Activated CD4-positive, alpha-beta memory T cell treated with anti-CD3 and anti-CD28 coated beads, Interleukin-2, amount 10 ng/mL, durations not matched to agents 7 days and 5 days (primary cell): ENCODE measurements at regions not wholly inside any gene's neighbourhood (a gene's known extent, or its start where the extent isn't known, plus 50 kb on each side); places are given as distances from the start of the nearest gene placed in this dataset.

Source experiments
- CTCF ChIA-PET: fragments of 350-600 bp; sonication (Branson Sonifier 250); formaldehyde crosslinking; loops from one replicate; lab custom pipeline; 2021; ENCODE audit warnings: antibody characterized with exemption, inconsistent platforms; lab: Charles Lee
- POLR2A ChIA-PET: fragments of 350-600 bp; sonication (Branson Sonifier 250); formaldehyde crosslinking; loops from one replicate; lab custom pipeline; 2021; ENCODE audit warnings: antibody characterized with exemption; lab: Charles Lee
- DNase-seq: peaks from one replicate; pipeline ENCODE4 v3.0.0-alpha.2; 2020
- H3K27ac Mint-ChIP-seq: one replicate; pipeline ENCODE4 v1.8.0; 2021; ENCODE audit warnings: mild to moderate bottlenecking, mixed read lengths
- H3K27me3 Mint-ChIP-seq: one replicate; pipeline ENCODE4 v1.8.0; 2021; ENCODE audit warnings: mixed read lengths
- H3K36me3 Mint-ChIP-seq: one replicate; pipeline ENCODE4 v1.8.0; 2021; ENCODE audit warnings: low read depth, mixed read lengths
- H3K4me1 Mint-ChIP-seq: one replicate; pipeline ENCODE4 v1.8.0; 2021; ENCODE audit warnings: mixed read lengths
- H3K4me3 Mint-ChIP-seq: one replicate; pipeline ENCODE4 v1.8.0; 2021; ENCODE audit warnings: mild to moderate bottlenecking, mixed read lengths
- H3K9me3 Mint-ChIP-seq: one replicate; pipeline ENCODE4 v1.8.0; 2021; ENCODE audit warnings: mixed read lengths

DNA sequence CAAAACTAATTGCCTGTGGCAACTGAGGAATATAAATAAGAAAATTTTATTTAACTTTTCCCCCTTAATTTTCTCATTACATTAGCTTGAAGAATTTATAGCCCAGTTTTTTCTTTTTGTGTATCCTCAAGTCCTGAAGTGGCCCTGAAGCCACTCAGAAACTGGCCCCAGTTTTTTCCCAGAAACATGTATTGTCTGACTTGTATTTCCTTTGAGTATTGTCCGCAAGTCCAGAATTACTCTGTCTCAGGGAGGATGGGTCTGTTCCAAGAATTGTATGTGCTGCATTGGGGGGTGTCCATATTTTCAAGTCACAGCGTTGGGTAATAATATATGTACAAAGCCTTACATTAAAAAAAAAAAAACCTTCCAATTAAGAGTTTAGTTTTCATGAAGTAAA lies 149.7 kb upstream of the IL12A start:
- POLR2A ChIA-PET: no interaction called here
- H3K36me3 Mint-ChIP-seq: no peaks in the 10 kb centered on the region

DNA sequence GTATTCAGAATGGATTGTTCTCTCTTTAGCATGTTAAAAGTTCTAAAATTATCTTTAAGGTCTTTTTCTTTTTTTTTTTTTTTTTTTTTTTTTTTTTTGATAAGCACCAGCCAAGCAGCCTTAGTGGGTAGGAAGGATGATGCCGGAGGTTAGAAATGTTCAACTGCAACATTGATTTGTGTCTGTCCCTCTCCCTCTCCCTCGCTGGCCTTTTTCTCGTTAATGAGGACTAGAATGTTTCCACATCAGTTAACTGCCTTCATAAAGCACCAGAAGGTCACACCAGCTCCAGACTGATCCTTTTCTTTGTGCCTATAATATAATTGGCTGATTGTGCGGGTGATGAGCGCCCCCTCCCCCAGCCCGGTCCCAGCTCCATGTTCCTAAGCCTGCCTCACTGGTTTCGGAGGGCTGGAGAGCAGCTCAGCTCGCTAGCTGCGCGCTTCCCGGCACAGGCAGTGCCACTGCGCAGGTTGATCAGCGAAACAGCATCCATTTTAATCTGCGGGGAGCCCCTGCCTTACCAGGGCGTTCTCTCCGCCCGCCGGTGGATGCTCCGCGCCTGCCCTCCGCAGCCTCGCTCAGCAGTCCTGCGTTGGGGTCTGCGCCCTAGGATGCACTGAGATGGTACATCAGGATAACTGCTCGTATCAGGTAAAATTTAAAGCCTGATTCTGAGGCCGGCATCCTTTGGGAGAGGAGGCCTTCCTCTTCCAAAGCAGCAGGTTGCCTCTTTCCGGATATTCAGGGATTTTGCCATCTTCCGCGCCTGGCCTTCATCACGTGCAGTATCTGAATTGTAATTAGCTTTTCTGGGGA lies 148.9 kb upstream of the IL12A start, which contains the start of gene SCHIP1:
TSS of gene SCHIP1 (plus strand) at position 301 of the 819 bp plus-strand sequence.
- no peak for DNase-seq
- POLR2A ChIA-PET: no interaction called here
- no peak within 1 kb of the TSS for H3K4me3 Mint-ChIP-seq
- H3K27ac Mint-ChIP-seq: no peak within 1 kb of the TSS
- no peaks in the 10 kb centered on the region for H3K4me1 Mint-ChIP-seq
- H3K9me3 Mint-ChIP-seq: no peaks in the 10 kb centered on the region
- H3K27me3 Mint-ChIP-seq: peaks cover 31% of the 10 kb centered on the region
- no peaks in the 10 kb centered on the region for H3K36me3 Mint-ChIP-seq
- CTCF ChIA-PET: no interaction called here

More for the DNA sequence above, 149.7 kb upstream of the IL12A start:
- Mint-ChIP-seq H3K27me3 (peaks cover 30% of the 10 kb centered on the region), H3K27ac (no peak overlapping the region), H3K9me3 (no peaks in the 10 kb centered on the region), H3K4me3 (no peak overlapping the region), H3K4me1 (no peaks in the 10 kb centered on the region)
- no peak for DNase-seq
- CTCF ChIA-PET: interaction anchor here (0.7 kb wide), 1 partner anchor 11 kb away, joined by 3 read pairs; no protein-coding TSS in a partner anchor

- no peak for DNase-seq
- no peaks in the 10 kb centered on the region for H3K36me3 Mint-ChIP-seq
- H3K4me1 Mint-ChIP-seq: no peaks in the 10 kb centered on the region
- ChIA-PET POLR2A (no interaction called here), CTCF (interaction anchor here (0.5 kb wide), 1 partner anchor 154 kb away, joined by 3 read pairs; no protein-coding TSS in a partner anchor)
- H3K27ac Mint-ChIP-seq: no peak overlapping the region
- H3K27me3 Mint-ChIP-seq: peaks cover 33% of the 10 kb centered on the region
- no peaks in the 10 kb centered on the region for H3K9me3 Mint-ChIP-seq
- no peak overlapping the region for H3K4me3 Mint-ChIP-seq
Measured at GRCh38 chr3:159840703-159841299, 147.8 kb upstream of the IL12A start.

DNA sequence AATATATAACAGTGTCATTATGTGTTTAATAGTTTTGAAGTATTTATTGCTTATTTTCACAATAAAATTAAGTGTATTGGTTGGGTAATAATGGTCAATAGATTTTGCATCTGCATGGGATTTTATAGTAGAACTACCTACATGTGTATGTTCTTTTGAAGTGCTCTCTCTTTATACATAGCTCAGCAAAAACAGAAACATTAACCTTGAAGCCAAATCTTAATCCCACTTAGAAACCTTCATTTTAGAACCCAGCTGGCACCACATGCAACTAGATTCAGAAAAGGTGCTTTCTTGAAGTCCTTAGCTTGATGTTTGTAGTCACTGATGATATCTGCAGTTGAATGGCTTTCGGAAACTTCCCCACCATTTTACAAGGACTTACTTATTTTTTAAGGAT lies 146.9 kb upstream of the IL12A start:
- ChIA-PET CTCF (interaction anchor here (0.5 kb wide), 1 partner anchor 153 kb away, joined by 3 read pairs; no protein-coding TSS in a partner anchor), POLR2A (no interaction called here)
- Mint-ChIP-seq H3K4me3 (no peak overlapping the region), H3K36me3 (no peaks in the 10 kb centered on the region), H3K27ac (no peak overlapping the region), H3K9me3 (no peaks in the 10 kb centered on the region), H3K27me3 (peaks cover 33% of the 10 kb centered on the region), H3K4me1 (no peaks in the 10 kb centered on the region)
- DNase-seq: no peak

GRCh38 chr3:159843840-159844730 lies 144.6 kb upstream of the IL12A start:
- POLR2A ChIA-PET: no interaction called here
- CTCF ChIA-PET: interaction anchor here (1.0 kb wide), 1 partner anchor 17 kb away, joined by 5 read pairs; no protein-coding TSS in a partner anchor
- no peak overlapping the region for H3K27ac Mint-ChIP-seq
- no peak overlapping the region for H3K4me3 Mint-ChIP-seq
- H3K27me3 Mint-ChIP-seq: peaks cover 31% of the 10 kb centered on the region
- no peak for DNase-seq
- H3K36me3 Mint-ChIP-seq: no peaks in the 10 kb centered on the region
- H3K4me1 Mint-ChIP-seq: no peaks in the 10 kb centered on the region
- no peaks in the 10 kb centered on the region for H3K9me3 Mint-ChIP-seq

GRCh38 chr3:159844801-159845261 lies 143.8 kb upstream of the IL12A start:
- peaks cover 28% of the 10 kb centered on the region for H3K27me3 Mint-ChIP-seq
- no peak for DNase-seq
- no peaks in the 10 kb centered on the region for H3K4me1 Mint-ChIP-seq
- H3K9me3 Mint-ChIP-seq: no peaks in the 10 kb centered on the region
- ChIA-PET CTCF (no interaction called here), POLR2A (no interaction called here)
- H3K36me3 Mint-ChIP-seq: no peaks in the 10 kb centered on the region
- no peak overlapping the region for H3K27ac Mint-ChIP-seq
- H3K4me3 Mint-ChIP-seq: no peak overlapping the region

DNA sequence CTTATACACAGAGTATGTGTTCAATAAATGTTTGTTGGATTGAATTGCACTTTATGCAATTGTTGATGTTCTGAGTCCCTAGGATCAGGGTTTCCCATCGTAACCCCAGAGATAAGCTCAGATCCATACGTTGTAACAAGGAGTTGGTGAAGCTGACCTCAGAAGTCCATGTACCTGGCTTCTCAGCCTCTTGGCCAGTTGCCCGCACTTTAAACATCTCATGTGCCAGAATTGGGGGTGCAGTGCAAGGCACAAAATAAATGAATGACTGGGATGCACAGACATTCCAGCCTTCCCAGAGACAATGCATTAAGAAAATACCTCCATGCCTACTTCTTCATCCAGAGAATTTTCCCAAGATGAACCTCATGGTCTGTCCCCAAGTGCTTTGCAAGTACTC lies 142.9 kb upstream of the IL12A start:
- Mint-ChIP-seq H3K27me3 (peaks cover 23% of the 10 kb centered on the region), H3K9me3 (no peaks in the 10 kb centered on the region), H3K4me3 (no peak overlapping the region), H3K27ac (no peak overlapping the region), H3K36me3 (no peaks in the 10 kb centered on the region), H3K4me1 (no peaks in the 10 kb centered on the region)
- no peak for DNase-seq
- ChIA-PET CTCF (no interaction called here), POLR2A (no interaction called here)

- POLR2A ChIA-PET: no interaction called here
- H3K27ac Mint-ChIP-seq: no peak overlapping the region
- H3K4me3 Mint-ChIP-seq: no peak overlapping the region
- H3K4me1 Mint-ChIP-seq: no peaks in the 10 kb centered on the region
- H3K9me3 Mint-ChIP-seq: no peaks in the 10 kb centered on the region
- DNase-seq: no peak
- CTCF ChIA-PET: no interaction called here
- H3K36me3 Mint-ChIP-seq: no peaks in the 10 kb centered on the region
- H3K27me3 Mint-ChIP-seq: peaks cover 20% of the 10 kb centered on the region
Measured at GRCh38 chr3:159846255-159846654, 142.4 kb upstream of the IL12A start.

DNA sequence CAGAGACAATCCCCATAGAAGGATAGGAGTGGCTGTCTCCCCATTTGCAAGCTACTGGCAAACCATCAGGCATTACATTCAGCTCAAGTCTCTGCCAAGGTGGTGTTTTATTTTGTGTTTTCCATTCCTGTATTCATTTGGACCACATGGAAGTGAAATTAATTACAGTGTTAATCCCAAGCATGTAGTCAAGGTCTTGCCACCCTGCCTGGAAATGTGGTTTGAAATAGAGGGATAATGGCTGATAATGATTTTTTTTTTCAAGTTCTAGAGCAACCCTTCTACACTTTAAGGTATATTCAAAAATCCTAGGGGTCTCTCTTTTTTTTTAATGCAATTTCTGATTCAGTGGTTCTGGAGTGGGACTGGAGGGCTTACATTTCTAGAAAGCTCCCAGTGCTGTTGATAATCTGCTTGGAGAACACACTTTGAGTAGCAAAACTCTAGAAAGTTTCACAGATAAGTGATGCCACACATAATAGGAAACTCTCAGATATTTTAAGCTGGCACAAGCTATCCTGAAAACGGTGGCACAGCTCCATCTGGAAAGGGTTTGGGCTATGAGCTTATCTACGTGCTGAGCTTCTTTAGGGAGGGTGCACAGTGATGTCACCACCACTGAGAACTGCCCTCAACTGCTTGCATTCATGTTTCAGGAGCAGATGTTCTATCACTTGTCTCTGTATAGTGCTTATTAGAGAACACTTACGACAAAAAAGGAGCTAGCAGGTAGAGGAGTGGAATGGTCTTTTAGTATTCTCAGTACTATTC lies 140.1 kb upstream of the IL12A start:
- no peaks in the 10 kb centered on the region for H3K4me1 Mint-ChIP-seq
- H3K9me3 Mint-ChIP-seq: no peaks in the 10 kb centered on the region
- DNase-seq: no peak
- no peak overlapping the region for H3K4me3 Mint-ChIP-seq
- H3K27me3 Mint-ChIP-seq: peaks cover 21% of the 10 kb centered on the region
- H3K27ac Mint-ChIP-seq: no peak overlapping the region
- CTCF ChIA-PET: interaction anchor here (1.7 kb wide), 1 partner anchor 36 kb away, joined by 6 read pairs; no protein-coding TSS in a partner anchor
- no peaks in the 10 kb centered on the region for H3K36me3 Mint-ChIP-seq
- POLR2A ChIA-PET: no interaction called here

DNA sequence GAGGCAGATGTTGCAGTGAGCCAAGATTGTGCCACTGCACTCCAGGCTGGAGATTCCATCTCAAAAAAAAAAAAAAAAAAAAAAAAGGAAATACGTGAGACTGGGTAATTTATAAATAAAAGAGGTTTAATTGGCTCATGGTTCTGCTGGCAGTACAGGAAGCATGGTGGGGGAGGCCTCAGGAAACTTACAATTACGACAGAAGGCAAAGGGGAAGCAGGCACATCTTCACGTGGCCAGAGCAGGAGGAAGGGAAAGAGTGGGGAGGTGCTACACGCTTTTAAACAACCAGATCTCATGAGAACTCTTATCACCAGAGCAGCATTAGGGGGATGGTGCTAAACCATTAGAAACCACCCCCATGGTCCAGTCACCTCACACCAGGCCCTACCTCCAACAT lies 138.2 kb upstream of the IL12A start:
- no peaks in the 10 kb centered on the region for H3K9me3 Mint-ChIP-seq
- H3K4me3 Mint-ChIP-seq: no peak overlapping the region
- CTCF ChIA-PET: interaction anchor here (1.7 kb wide), 1 partner anchor 35 kb away, joined by 6 read pairs; no protein-coding TSS in a partner anchor
- no peak overlapping the region for H3K27ac Mint-ChIP-seq
- peaks cover 23% of the 10 kb centered on the region for H3K27me3 Mint-ChIP-seq
- no peaks in the 10 kb centered on the region for H3K4me1 Mint-ChIP-seq
- POLR2A ChIA-PET: no interaction called here
- DNase-seq: no peak
- no peaks in the 10 kb centered on the region for H3K36me3 Mint-ChIP-seq

GRCh38 chr3:159852266-159852665 lies 136.4 kb upstream of the IL12A start:
- no peak for DNase-seq
- H3K4me3 Mint-ChIP-seq: no peak overlapping the region
- H3K27ac Mint-ChIP-seq: no peak overlapping the region
- peaks cover 2% of the 10 kb centered on the region for H3K4me1 Mint-ChIP-seq
- CTCF ChIA-PET: interaction anchor here (1.4 kb wide), 1 partner anchor 135 kb away, joined by 3 read pairs; no protein-coding TSS in a partner anchor
- H3K9me3 Mint-ChIP-seq: no peaks in the 10 kb centered on the region
- H3K27me3 Mint-ChIP-seq: peaks cover 38% of the 10 kb centered on the region
- POLR2A ChIA-PET: no interaction called here
- H3K36me3 Mint-ChIP-seq: no peaks in the 10 kb centered on the region

- H3K9me3 Mint-ChIP-seq: no peaks in the 10 kb centered on the region
- peaks cover 41% of the 10 kb centered on the region for H3K27me3 Mint-ChIP-seq
- no peaks in the 10 kb centered on the region for H3K36me3 Mint-ChIP-seq
- ChIA-PET CTCF (no interaction called here), POLR2A (no interaction called here)
- no peak overlapping the region for H3K4me3 Mint-ChIP-seq
- no peak overlapping the region for H3K27ac Mint-ChIP-seq
- DNase-seq: no peak
- peaks cover 2% of the 10 kb centered on the region for H3K4me1 Mint-ChIP-seq
Measured at GRCh38 chr3:159852821-159853505, 135.7 kb upstream of the IL12A start.
